Loucy (cell line): ENCODE measurements at regions not wholly inside any gene's neighbourhood (a gene's known extent, or its start where the extent isn't known, plus 50 kb on each side); places are given as distances from the start of the nearest gene placed in this dataset.

Experiments used
- H2AFZ ChIP-seq: fragments of 200-600 bp; sonication (generic); 2 replicates; pipeline ENCODE4 v1.6.0; 2016; ENCODE audit warnings: antibody characterized with exemption, mild to moderate bottlenecking, low read length, moderate library complexity
- H3F3A ChIP-seq: fragments of 200-600 bp; 2 replicates; pipeline ENCODE4 v1.6.0; 2016; ENCODE audit warnings: antibody characterized with exemption, low read depth, mild to moderate bottlenecking
- H3K27me3 ChIP-seq: fragments of 200-600 bp; sonication (generic); 2 replicates; pipeline ENCODE4 v1.6.1; 2014; ENCODE audit warnings: low read length, mild to moderate bottlenecking; ENCODE audit not compliant: insufficient read depth, poor library complexity, severe bottlenecking
- H3K36me3 ChIP-seq: fragments of 200-600 bp; sonication (generic); 2 replicates; pipeline ENCODE4 v1.6.1; 2016; ENCODE audit warnings: low read length; ENCODE audit not compliant: insufficient read depth
- H3K4me1 ChIP-seq: fragments of 200-600 bp; sonication (generic); 2 replicates; pipeline ENCODE4 v1.5.1; 2014; ENCODE audit warnings: low read length, mild to moderate bottlenecking; ENCODE audit not compliant: insufficient read depth, poor library complexity, severe bottlenecking
- H3K4me2 ChIP-seq: fragments of 200-600 bp; sonication (generic); 2 replicates; pipeline ENCODE4 v1.6.0; 2014; ENCODE audit warnings: antibody characterized with exemption, low read length, low read depth, mild to moderate bottlenecking; ENCODE audit not compliant: poor library complexity, severe bottlenecking
- H3K4me3 ChIP-seq: fragments of 200-600 bp; sonication (generic); 2 replicates; pipeline ENCODE4 v1.5.1; 2014; ENCODE audit warnings: low read length, mild to moderate bottlenecking, mixed read lengths; ENCODE audit not compliant: poor library complexity, severe bottlenecking
- H3K79me2 ChIP-seq: fragments of 200-600 bp; sonication (generic); 2 replicates; pipeline ENCODE4 v1.6.1; 2014; ENCODE audit warnings: low read length; ENCODE audit not compliant: insufficient read depth
- H3K9ac ChIP-seq: fragments of 200-600 bp; sonication (generic); 2 replicates; pipeline ENCODE4 v1.6.0; 2014; ENCODE audit warnings: mild to moderate bottlenecking, low read depth, low read length, moderate library complexity; ENCODE audit not compliant: poor library complexity, severe bottlenecking
- H3K9me2 ChIP-seq: fragments of 200-600 bp; sonication (generic); replicated peaks from 2 replicates; pipeline ENCODE4 v1.6.1; 2016; ENCODE audit warnings: low read depth, low read length, mixed read lengths
- H3K9me3 ChIP-seq: fragments of 200-600 bp; sonication (generic); 2 replicates; pipeline ENCODE4 v1.6.1; 2014; ENCODE audit warnings: mild to moderate bottlenecking, antibody characterized with exemption, low read length, low read depth; ENCODE audit not compliant: insufficient read depth
- H4K20me1 ChIP-seq: fragments of 200-600 bp; sonication (generic); 2 replicates; pipeline ENCODE4 v1.6.0; 2014; ENCODE audit warnings: antibody characterized with exemption, low read length, mild to moderate bottlenecking; ENCODE audit not compliant: insufficient read depth, poor library complexity, severe bottlenecking
- EZH2phosphoT487 ChIP-seq: fragments of 200-600 bp; IDR thresholded peaks from 2 replicates; pipeline ENCODE4 v1.6.1; 2018; ENCODE audit warnings: antibody characterized with exemption, mild to moderate bottlenecking, moderate library complexity, borderline replicate concordance
- TF ChIP-seq, protein P1 (sequence below): fragments of 200-600 bp; sonication (generic); conservative IDR thresholded peaks from 2 replicates; pipeline ENCODE4 v1.5.1; 2014; ENCODE audit warnings: mild to moderate bottlenecking, antibody characterized with exemption, low read length

DNA sequence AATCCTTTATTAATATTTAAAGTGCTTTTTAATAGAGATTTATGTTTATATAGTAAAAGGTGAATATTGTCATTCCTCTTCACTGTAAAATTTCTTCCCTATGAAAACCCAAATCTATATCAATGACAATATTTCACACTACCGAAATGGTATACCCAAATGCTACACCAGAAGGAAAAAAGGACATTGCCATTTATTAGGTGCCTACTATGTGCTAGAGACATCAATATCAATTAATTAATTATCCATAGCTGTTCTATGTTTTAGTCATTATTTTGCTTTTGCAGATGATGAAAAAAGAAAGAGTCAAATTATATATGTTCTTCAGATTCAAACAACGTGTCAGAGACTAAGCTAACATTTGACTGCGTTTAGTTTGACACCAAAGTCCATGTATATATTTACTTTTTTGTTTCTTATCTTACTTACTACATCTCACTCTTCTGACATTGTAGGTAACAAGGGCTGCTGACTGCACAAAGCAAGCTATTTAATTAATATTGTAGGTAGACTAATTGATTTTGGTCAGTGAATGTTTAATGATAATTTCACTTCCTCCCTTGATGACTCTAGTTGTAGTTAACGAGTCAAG lies 614.0 kb upstream of the FOXG1 start:
- Histone ChIP-seq H3K27me3 (no peaks in the 10 kb centered on the region), H3K9me2 (no peaks in the 10 kb centered on the region), H2AFZ (no peak overlapping the region), H3K4me2 (no peak overlapping the region), H4K20me1 (no peaks in the 10 kb centered on the region), H3K79me2 (no peaks in the 10 kb centered on the region), H3K4me3 (no peak overlapping the region), H3K9me3 (no peaks in the 10 kb centered on the region), H3K4me1 (no peaks in the 10 kb centered on the region), H3K9ac (no peak overlapping the region), H3F3A (no peaks in the 10 kb centered on the region), H3K36me3 (no peaks in the 10 kb centered on the region)
- no peak for TF ChIP-seq EZH2phosphoT487
- TF ChIP-seq, protein P1, sequence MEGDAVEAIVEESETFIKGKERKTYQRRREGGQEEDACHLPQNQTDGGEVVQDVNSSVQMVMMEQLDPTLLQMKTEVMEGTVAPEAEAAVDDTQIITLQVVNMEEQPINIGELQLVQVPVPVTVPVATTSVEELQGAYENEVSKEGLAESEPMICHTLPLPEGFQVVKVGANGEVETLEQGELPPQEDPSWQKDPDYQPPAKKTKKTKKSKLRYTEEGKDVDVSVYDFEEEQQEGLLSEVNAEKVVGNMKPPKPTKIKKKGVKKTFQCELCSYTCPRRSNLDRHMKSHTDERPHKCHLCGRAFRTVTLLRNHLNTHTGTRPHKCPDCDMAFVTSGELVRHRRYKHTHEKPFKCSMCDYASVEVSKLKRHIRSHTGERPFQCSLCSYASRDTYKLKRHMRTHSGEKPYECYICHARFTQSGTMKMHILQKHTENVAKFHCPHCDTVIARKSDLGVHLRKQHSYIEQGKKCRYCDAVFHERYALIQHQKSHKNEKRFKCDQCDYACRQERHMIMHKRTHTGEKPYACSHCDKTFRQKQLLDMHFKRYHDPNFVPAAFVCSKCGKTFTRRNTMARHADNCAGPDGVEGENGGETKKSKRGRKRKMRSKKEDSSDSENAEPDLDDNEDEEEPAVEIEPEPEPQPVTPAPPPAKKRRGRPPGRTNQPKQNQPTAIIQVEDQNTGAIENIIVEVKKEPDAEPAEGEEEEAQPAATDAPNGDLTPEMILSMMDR, result no peak

DNA sequence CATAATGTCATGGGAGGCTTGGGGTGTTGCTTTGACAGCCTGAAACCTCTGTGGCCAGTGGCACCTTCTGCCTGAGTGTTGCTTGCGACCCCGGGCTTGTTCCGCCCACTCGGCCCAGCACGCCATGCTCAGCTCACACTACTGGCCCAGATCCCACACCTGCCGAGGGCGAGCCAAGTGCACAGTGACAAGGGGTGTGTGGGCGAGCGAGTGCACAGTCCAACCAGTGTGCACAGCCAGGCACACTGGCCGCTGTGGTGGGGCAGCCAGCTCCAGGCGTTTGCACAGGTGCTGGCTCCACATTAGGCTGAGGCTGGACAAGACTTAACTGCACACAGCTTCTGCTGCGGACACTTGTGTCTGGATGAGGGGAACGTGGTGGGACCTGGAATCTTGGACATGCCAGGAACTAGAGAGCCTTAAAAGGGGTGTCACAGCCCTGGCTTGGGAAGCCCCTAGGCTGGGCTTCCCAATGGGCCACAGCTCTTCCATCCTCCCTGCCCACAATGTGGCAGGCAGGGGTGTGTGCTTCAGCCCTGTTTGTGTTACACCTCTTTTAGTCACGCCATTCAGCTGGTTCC lies 609.2 kb upstream of the FOXG1 start:
- Histone ChIP-seq H3K9me3 (no peaks in the 10 kb centered on the region), H3K9me2 (no peaks in the 10 kb centered on the region), H4K20me1 (no peaks in the 10 kb centered on the region), H3K4me1 (no peaks in the 10 kb centered on the region), H3K4me3 (no peak overlapping the region), H3K36me3 (no peaks in the 10 kb centered on the region), H3F3A (no peaks in the 10 kb centered on the region), H3K79me2 (no peaks in the 10 kb centered on the region), H2AFZ (no peak overlapping the region), H3K27me3 (no peaks in the 10 kb centered on the region), H3K4me2 (no peak overlapping the region), H3K9ac (no peak overlapping the region)
- no peak for TF ChIP-seq EZH2phosphoT487
- TF ChIP-seq, protein P1, result no peak

DNA sequence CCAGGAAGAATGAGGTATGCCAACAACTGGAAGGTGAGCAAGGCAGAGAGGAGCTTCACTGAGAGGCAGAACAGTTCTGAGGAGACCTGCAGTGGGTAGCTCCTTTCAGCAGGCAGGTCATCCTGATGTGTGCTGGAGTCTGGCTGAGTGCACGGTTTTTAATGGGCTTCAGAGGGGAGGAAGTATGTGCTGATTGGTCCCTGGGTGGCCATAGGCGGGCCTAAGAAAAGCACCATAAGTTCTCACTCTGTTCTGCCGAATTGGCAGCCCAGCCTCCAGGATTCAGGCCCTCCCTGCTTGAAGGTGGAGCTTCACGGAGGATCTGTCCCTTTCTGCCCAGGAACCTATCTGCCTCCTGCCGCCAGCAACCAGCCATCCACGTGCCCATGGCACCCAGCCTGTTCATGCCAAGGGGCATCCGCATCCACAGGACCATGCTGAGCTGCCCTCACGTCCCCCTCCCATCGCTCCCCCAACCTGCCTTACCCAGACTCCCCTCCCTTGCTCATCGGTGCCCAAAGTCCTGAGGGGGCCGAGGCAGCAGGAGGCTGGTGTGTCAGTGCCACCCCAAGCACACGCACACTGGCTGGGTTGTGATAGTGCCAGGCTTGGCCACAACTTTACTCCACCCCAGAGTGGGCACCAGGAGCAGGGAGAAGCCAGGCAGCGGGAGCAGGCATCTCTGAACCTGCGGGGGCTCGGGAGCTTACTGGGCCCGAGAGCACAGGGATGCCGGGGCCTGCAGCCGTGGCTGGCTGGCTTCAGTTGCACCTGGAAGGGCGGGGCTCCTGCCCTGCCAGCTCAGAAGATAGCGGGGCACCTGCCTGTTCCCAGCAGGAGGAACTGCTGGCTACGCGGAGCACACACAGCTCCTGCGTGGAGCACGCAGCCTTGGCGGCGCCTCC lies 608.4 kb upstream of the FOXG1 start:
- H3K4me1 ChIP-seq, result no peaks in the 10 kb centered on the region
- TF ChIP-seq, protein P1, result no peak
- H2AFZ ChIP-seq, result no peak overlapping the region
- H3K79me2 ChIP-seq, result no peaks in the 10 kb centered on the region
- no peaks in the 10 kb centered on the region for H3K27me3 ChIP-seq
- no peaks in the 10 kb centered on the region for H3K9me3 ChIP-seq
- no peaks in the 10 kb centered on the region for H3K9me2 ChIP-seq
- no peak overlapping the region for H3K4me3 ChIP-seq
- no peak overlapping the region for H3K4me2 ChIP-seq
- H3K9ac ChIP-seq, result no peak overlapping the region
- H3K36me3 ChIP-seq, result no peaks in the 10 kb centered on the region
- H3F3A ChIP-seq, result no peaks in the 10 kb centered on the region
- no peaks in the 10 kb centered on the region for H4K20me1 ChIP-seq
